Endothelial cell of umbilical vein (primary cell): ENCODE measurements at regions not wholly inside any gene's neighbourhood (a gene's known extent, or its start where the extent isn't known, plus 50 kb on each side); places are given as distances from the start of the nearest gene placed in this dataset.

Source experiments
- BruUV-seq: library from RNA; stranded (reverse); fragments of 400-500 nt; replicated peaks from 2 replicates; lab custom pipeline; 2021; lab: Mats Ljungman, UMichigan
- CTCF ChIA-PET: fragments of 300-600, 350-600 bp; sonication (Branson Sonifier 250); formaldehyde crosslinking; loops from one replicate; lab custom pipeline; 2021; ENCODE audit warnings: antibody characterized with exemption, inconsistent platforms; lab: Charles Lee
- POLR2A ChIA-PET: fragments of 300-600, 350-600 bp; sonication (Branson Sonifier 250); formaldehyde crosslinking; loops from one replicate; lab custom pipeline; 2021; ENCODE audit warnings: antibody characterized with exemption, inconsistent platforms; lab: Charles Lee
- DNase-seq: peaks from one replicate; pipeline ENCODE4 v3.0.0-alpha.2; 2011; ENCODE audit warnings: low read depth, low spot score
- FAIRE-seq: peaks from 2 replicates; lab custom pipeline; 2011; peaks lifted over from hg19 to GRCh38; lab: Jason Lieb, UNC
- H2AFZ ChIP-seq: 2 replicates; pipeline ENCODE4 v1.6.0; 2012; ENCODE audit warnings: low read depth, low read length, control low read depth, inconsistent platforms
- H3K27ac ChIP-seq: 2 replicates; pipeline ENCODE4 v1.5.1; 2011; ENCODE audit warnings: low read depth, mild to moderate bottlenecking, control low read depth, low read length, moderate library complexity; ENCODE audit not compliant: insufficient read depth
- H3K27me3 ChIP-seq, 2 experiments: 2 replicates each; pipeline versions ENCODE4 v1.6.0 to v1.6.1; 2011; ENCODE audit warnings: low read length in 2 of 2, mixed read lengths in 1 of 2; ENCODE audit not compliant: control insufficient read depth in 2 of 2, insufficient read depth in 2 of 2
- H3K36me3 ChIP-seq, 2 experiments: 2 replicates in 1 of 2; 3 replicates in 1 of 2; pipeline ENCODE4 v1.5.1; 2011; ENCODE audit warnings: low read length in 2 of 2, mild to moderate bottlenecking in 1 of 2, moderate library complexity in 1 of 2; ENCODE audit not compliant: control insufficient read depth in 2 of 2, insufficient read depth in 2 of 2; ENCODE audit errors: extremely low read depth in 1 of 2
- H3K4me1 ChIP-seq: 3 replicates; pipeline ENCODE4 v1.5.1; 2011; ENCODE audit warnings: mild to moderate bottlenecking, low read length; ENCODE audit not compliant: control insufficient read depth, insufficient read depth; ENCODE audit errors: extremely low read depth
- H3K4me2 ChIP-seq: 2 replicates; pipeline ENCODE4 v1.6.1; 2011; ENCODE audit warnings: low read length, control low read depth, mixed read lengths; ENCODE audit not compliant: insufficient read depth
- H3K4me3 ChIP-seq, 3 experiments: fragments of 200-600 bp in 1 of 3; sonication (generic), shearing (Covaris generic) in 1 of 3; replicated peaks in 1 of 3; 2 replicates each; pipeline ENCODE4 v1.5.1; 2011 to 2016; ENCODE audit warnings: control low read depth in 3 of 3, low read length in 3 of 3, mild to moderate bottlenecking in 2 of 3, inconsistent platforms in 1 of 3, low read depth in 1 of 3, moderate library complexity in 1 of 3; ENCODE audit not compliant: insufficient read depth in 1 of 3
- H3K79me2 ChIP-seq: 2 replicates; pipeline ENCODE4 v1.6.0; 2012; ENCODE audit warnings: low read length, inconsistent platforms; ENCODE audit not compliant: control insufficient read depth, insufficient read depth
- H3K9ac ChIP-seq: replicated peaks from 2 replicates; pipeline ENCODE3; 2011; ENCODE audit warnings: low read length, control low read depth; ENCODE audit not compliant: insufficient read depth; ENCODE audit errors: extremely low read depth
- H3K9me1 ChIP-seq: replicated peaks from 3 replicates; pipeline ENCODE4 v1.6.0; 2011; ENCODE audit warnings: mild to moderate bottlenecking, low read length; ENCODE audit not compliant: control insufficient read depth, insufficient read depth; ENCODE audit errors: extremely low read depth
- H3K9me3 ChIP-seq: replicated peaks from 2 replicates; pipeline ENCODE4 v1.5.1; 2012; ENCODE audit warnings: low read length, inconsistent platforms; ENCODE audit not compliant: control insufficient read depth, insufficient read depth
- H4K20me1 ChIP-seq: replicated peaks from 2 replicates; pipeline ENCODE3; 2011; ENCODE audit warnings: mild to moderate bottlenecking, low read length; ENCODE audit not compliant: control insufficient read depth, insufficient read depth; ENCODE audit errors: extremely low read depth
- EZH2 ChIP-seq: IDR thresholded peaks from 2 replicates; pipeline ENCODE4 v1.6.1; 2012; ENCODE audit warnings: borderline replicate concordance, low read depth, mild to moderate bottlenecking, moderate library complexity, low read length, inconsistent platforms; ENCODE audit not compliant: severe bottlenecking
- FOS ChIP-seq: IDR thresholded peaks from 2 replicates; pipeline ENCODE4 v1.6.1; 2011; ENCODE audit warnings: mild to moderate bottlenecking, low read length, moderate library complexity, borderline replicate concordance; ENCODE audit not compliant: insufficient read depth
- GATA2 ChIP-seq: IDR thresholded peaks from 2 replicates; pipeline ENCODE4 v1.7.0; 2011; ENCODE audit warnings: low read depth, mild to moderate bottlenecking, moderate library complexity, mixed read lengths, low read length; ENCODE audit not compliant: insufficient read length, insufficient read depth
- JUN ChIP-seq: IDR thresholded peaks from 2 replicates; pipeline ENCODE4 v1.6.1; 2011; ENCODE audit warnings: borderline replicate concordance, low read depth; ENCODE audit not compliant: insufficient read length, insufficient read depth
- MAX ChIP-seq: IDR thresholded peaks from 2 replicates; pipeline ENCODE4 v1.6.1; 2011; ENCODE audit not compliant: insufficient read depth, insufficient read length
- MYC ChIP-seq: IDR thresholded peaks from one replicate; pipeline ENCODE4 v1.6.1; 2011; ENCODE audit warnings: mild to moderate bottlenecking, low read depth, low read length
- POLR2A ChIP-seq: IDR thresholded peaks from 2 replicates; pipeline ENCODE4 v1.6.1; 2012; ENCODE audit warnings: low read depth, mild to moderate bottlenecking, control low read depth, low read length
- POLR2AphosphoS5 ChIP-seq: IDR thresholded peaks from 2 replicates; pipeline ENCODE4 v1.6.1; 2012; ENCODE audit warnings: low read depth, mild to moderate bottlenecking, control low read depth, low read length, moderate library complexity; ENCODE audit not compliant: insufficient read depth
- dilution Hi-C: fragments of 300-500 bp; cut with MboI; formaldehyde crosslinking; loops from one replicate; pipeline ENCODE4 v1.15.0; 2019; ENCODE audit warnings: low sequenced_read_pairs; ENCODE audit not compliant: extremely low pct_ligation_motif_present
- intact Hi-C: fragments of 100-400 bp; cut with micrococcal nuclease; formaldehyde crosslinking; loops from one replicate; pipeline ENCODE4 v1.10.0; 2022
- TF ChIP-seq, protein P1 (sequence below), 2 donors: IDR thresholded peaks; 1 replicate in 1 of 2; 2 replicates in 1 of 2; pipeline ENCODE4 v1.5.1; 2011; ENCODE audit warnings: low read length in 2 of 2, mild to moderate bottlenecking in 2 of 2, moderate library complexity in 2 of 2, control low read depth in 1 of 2, inconsistent platforms in 1 of 2, low read depth in 1 of 2; ENCODE audit not compliant: insufficient read depth in 1 of 2; ENCODE audit errors: extremely low read depth in 1 of 2

DNA sequence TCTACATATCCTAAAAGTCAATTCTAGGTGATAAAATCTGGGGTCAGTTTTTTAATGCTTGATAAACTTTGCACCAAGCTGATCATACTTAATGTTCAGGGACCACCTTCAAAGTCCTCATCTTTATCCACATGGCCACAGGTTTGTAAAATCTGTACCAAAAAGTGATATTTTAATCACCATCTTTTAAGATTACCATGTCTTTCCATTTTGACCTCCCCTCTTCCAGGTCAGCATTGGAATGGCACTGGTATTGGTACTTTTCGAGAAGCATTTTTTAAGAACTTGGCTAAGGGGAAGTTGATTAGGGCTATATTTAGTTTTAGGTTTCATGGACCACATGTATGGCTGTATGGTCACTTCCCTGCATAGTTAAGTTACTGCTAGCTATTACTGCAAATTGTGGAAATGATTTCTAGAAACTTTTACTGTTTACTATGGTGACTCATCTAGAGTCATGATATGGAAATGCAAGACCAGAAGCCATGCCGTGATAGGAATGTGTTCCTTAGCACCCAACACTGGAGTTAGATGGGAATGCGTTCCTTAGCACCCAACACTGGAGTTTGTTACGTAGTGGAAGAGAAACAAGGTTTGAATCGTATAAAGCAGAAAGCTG lies 50.8 kb upstream of the ABLIM1 start:
- no TSS peak for BruUV-seq
- intact Hi-C loops = no loop called here
- POLR2A ChIA-PET = no interaction called here
- H3K79me2 ChIP-seq = no peaks in the 10 kb centered on the region
- no peak overlapping the region for H3K27ac ChIP-seq
- no peaks in the 10 kb centered on the region for H3K9me3 ChIP-seq
- H4K20me1 ChIP-seq = no peaks in the 10 kb centered on the region
- H3K4me3 ChIP-seq = no peak overlapping the region
- H3K4me2 ChIP-seq = no peak overlapping the region
- no peak overlapping the region for H2AFZ ChIP-seq
- CTCF ChIA-PET = interaction anchor here (0.7 to 2.3 kb wide), 8 partner anchors 12 to 421 kb away, joined by 3 to 10 read pairs (median 4); no protein-coding TSS in a partner anchor
- no peak overlapping the region for H3K9ac ChIP-seq
- DNase-seq = peak; percentile 67
- H3K9me1 ChIP-seq = no peaks in the 10 kb centered on the region
- H3K4me1 ChIP-seq = peaks cover 12% of the 10 kb centered on the region
- H3K27me3 ChIP-seq = no peaks in the 10 kb centered on the region
- dilution Hi-C loops = no loop called here
- TF ChIP-seq POLR2AphosphoS5 (no peak), POLR2A (no peak), JUN (peak; percentile 69), FOS (peak; percentile 91), MAX (no peak), GATA2 (no peak)
- FAIRE-seq = peak; percentile 77
- no peaks in the 10 kb centered on the region for H3K36me3 ChIP-seq

DNA sequence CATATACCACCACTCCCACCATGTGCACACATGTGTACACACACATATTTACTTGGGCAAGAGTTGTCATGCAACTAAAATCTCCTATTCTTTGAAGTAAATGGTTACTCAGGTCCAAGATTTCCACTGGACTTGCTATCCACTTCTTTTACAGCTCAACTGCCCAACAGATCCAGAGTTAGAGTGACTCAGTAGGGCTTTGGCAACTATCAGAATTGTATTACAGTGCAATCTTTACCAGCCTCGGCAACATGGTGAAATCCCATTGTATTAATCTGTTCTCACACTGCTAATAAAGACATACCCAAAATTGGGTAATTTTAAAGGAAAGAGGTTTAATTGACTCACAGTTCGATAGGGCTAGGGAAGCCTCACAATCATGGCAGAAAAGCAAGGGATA lies 51.9 kb upstream of the ABLIM1 start:
- FAIRE-seq (no peak), DNase-seq (no peak)
- intact Hi-C loops (no loop called here), dilution Hi-C loops (no loop called here)
- H3K79me2 ChIP-seq = no peaks in the 10 kb centered on the region
- ChIA-PET POLR2A (no interaction called here), CTCF (interaction anchor here (1.0 to 2.3 kb wide), 4 partner anchors 19 to 159 kb away, joined by 3 to 8 read pairs (median 6); no protein-coding TSS in a partner anchor)
- H3K9me1 ChIP-seq = no peaks in the 10 kb centered on the region
- H3K27ac ChIP-seq = no peak overlapping the region
- no peak overlapping the region for H3K4me2 ChIP-seq
- H3K27me3 ChIP-seq = no peaks in the 10 kb centered on the region
- H3K4me3 ChIP-seq = no peak overlapping the region
- BruUV-seq = no TSS peak
- TF ChIP-seq JUN (no peak), POLR2AphosphoS5 (no peak), MAX (no peak), EZH2 (no peak), POLR2A (no peak), GATA2 (no peak), MYC (no peak), FOS (no peak)
- TF ChIP-seq, protein P1, sequence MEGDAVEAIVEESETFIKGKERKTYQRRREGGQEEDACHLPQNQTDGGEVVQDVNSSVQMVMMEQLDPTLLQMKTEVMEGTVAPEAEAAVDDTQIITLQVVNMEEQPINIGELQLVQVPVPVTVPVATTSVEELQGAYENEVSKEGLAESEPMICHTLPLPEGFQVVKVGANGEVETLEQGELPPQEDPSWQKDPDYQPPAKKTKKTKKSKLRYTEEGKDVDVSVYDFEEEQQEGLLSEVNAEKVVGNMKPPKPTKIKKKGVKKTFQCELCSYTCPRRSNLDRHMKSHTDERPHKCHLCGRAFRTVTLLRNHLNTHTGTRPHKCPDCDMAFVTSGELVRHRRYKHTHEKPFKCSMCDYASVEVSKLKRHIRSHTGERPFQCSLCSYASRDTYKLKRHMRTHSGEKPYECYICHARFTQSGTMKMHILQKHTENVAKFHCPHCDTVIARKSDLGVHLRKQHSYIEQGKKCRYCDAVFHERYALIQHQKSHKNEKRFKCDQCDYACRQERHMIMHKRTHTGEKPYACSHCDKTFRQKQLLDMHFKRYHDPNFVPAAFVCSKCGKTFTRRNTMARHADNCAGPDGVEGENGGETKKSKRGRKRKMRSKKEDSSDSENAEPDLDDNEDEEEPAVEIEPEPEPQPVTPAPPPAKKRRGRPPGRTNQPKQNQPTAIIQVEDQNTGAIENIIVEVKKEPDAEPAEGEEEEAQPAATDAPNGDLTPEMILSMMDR (IDR thresholded peaks at IDR 0.05; ENCODE audit: extremely low read depth in 1 of 2, insufficient read depth in 1 of 2, low read depth in 1 of 2, low read length in 2 of 2) = no peak
- H3K9me3 ChIP-seq = no peaks in the 10 kb centered on the region
- no peaks in the 10 kb centered on the region for H4K20me1 ChIP-seq
- H3K36me3 ChIP-seq = no peaks in the 10 kb centered on the region
- no peak overlapping the region for H2AFZ ChIP-seq
- H3K9ac ChIP-seq = no peak overlapping the region
- H3K4me1 ChIP-seq = peaks cover 22% of the 10 kb centered on the region
